Heart left ventricle (tissue), 16 donors: ENCODE measurements at regions not wholly inside any gene's neighbourhood (a gene's known extent, or its start where the extent isn't known, plus 50 kb on each side); places are given as distances from the start of the nearest gene placed in this dataset.

Experiments
- ATAC-seq, 4 donors: fragments of 200-7000 bp; cut with Tn5 transposase; one replicate each; pipeline ENCODE4 v1.9.1; 2020 to 2022; ENCODE audit warnings: moderate library complexity in 4 of 4, mild to moderate bottlenecking in 3 of 4, moderate number of reproducible peaks in 1 of 4
- DNase-seq, 5 donors: peaks; one replicate each; pipeline ENCODE4 v3.0.0-alpha.2; 2020
- H3K27ac ChIP-seq, 12 donors: fragments of 200-600 bp; sonication (generic) in 4 of 12; one replicate each; pipeline versions ENCODE4 v1.5.0 to v1.8.0; 2016 to 2022; ENCODE audit warnings: mild to moderate bottlenecking in 2 of 12
- H3K27me3 ChIP-seq, 9 donors: fragments of 200-600 bp; sonication (generic) in 2 of 9; one replicate each; pipeline versions ENCODE4 v1.5.1 to v1.8.0; 2016 to 2022; ENCODE audit warnings: mild to moderate bottlenecking in 3 of 9
- H3K36me3 ChIP-seq, 9 donors: fragments of 200-600 bp; sonication (generic) in 2 of 9; one replicate each; pipeline versions ENCODE4 v1.5.0 to v1.8.0; 2018 to 2022; ENCODE audit warnings: mild to moderate bottlenecking in 2 of 9
- H3K4me1 ChIP-seq, 12 donors: fragments of 200-600 bp; sonication (generic) in 4 of 12; one replicate each; pipeline versions ENCODE4 v1.5.0 to v1.8.0; 2016 to 2022; ENCODE audit warnings: mild to moderate bottlenecking in 3 of 12
- H3K4me3 ChIP-seq, 12 donors: fragments of 200-600 bp; sonication (generic) in 4 of 12; one replicate each; pipeline versions ENCODE4 v1.5.0 to v1.8.0; 2017 to 2022; ENCODE audit warnings: mild to moderate bottlenecking in 9 of 12, moderate library complexity in 4 of 12
- H3K9me3 ChIP-seq, 12 donors: fragments of 200-600 bp; sonication (generic) in 4 of 12; one replicate each; pipeline versions ENCODE4 v1.5.0 to v1.8.0; 2016 to 2022; ENCODE audit warnings: mild to moderate bottlenecking in 1 of 12
- POLR2A ChIP-seq, 2 donors: fragments of 450-650 bp; IDR thresholded peaks; one replicate each; pipeline ENCODE4 v1.6.1; 2017; ENCODE audit warnings: antibody characterized with exemption in 2 of 2, mild to moderate bottlenecking in 2 of 2, moderate library complexity in 2 of 2
- WGBS, 4 donors: extraction: QIAGEN DNeasy Blood & Tissue Kit in 2 of 4; methylation state at CpG; one replicate each; pipeline versions ENCODE4 v1.1.5 to v1.1.7; 2013 to 2018; 5-methylcytosine and 5-hydroxymethylcytosine counted together
- intact Hi-C, 10 donors: fragments of 100-400 bp; cut with DNase I; formaldehyde crosslinking; loops; one replicate each; pipeline versions ENCODE4 v1.11.1 to v1.14.2; 2022
- TF ChIP-seq, protein P1 (sequence below), 12 donors: fragments of 200-600 bp; sonication (generic) in 4 of 12; IDR thresholded peaks; one replicate each; pipeline versions ENCODE4 v1.5.0 to v1.8.0; 2018 to 2022; ENCODE audit warnings: antibody characterized with exemption in 12 of 12, mild to moderate bottlenecking in 5 of 12
- donor health status: ischemic (EF 13 %, LVEDD 7.1; RV severe dilation, severe dysfunction).
- donor health status: healthy with polysubstance abuse.
- donor health status: DM: no; HTN: yes; CAD: no.
- donor health status: DM: no; HTN: no; CAD: no.
- donor health status: ischemic (EF 25% LVEDD 6.9; RV normal size, moderate dysfunction).
- donor health status: ischemic (EF 25% LVEDD 5.7; RV mildly dilated, moderate dysfunction).
- donor health status: healthy.
- donor health status: DM: yes; HTN: yes; CAD: no.
- donor health status: ischemic (EF 35%, LVEDD 5.7; RV mildly dilated, moderate dysfunction).
- donor health status: nonischemic (EF 11% LVEDD 7.7; RV severe dilation, severe dysfunction).
- donor health status: DM: yes; HTN: yes; CAD: no.
- donor health status: PGD.
- donor health status: ischemic (EF 29% LVEDD 5.4; RV normal size, mild dysfunction).
- donor health status: nonischemic (EF 23%, LVEDD 6.1; RV moderate dilation, normal function).

DNA sequence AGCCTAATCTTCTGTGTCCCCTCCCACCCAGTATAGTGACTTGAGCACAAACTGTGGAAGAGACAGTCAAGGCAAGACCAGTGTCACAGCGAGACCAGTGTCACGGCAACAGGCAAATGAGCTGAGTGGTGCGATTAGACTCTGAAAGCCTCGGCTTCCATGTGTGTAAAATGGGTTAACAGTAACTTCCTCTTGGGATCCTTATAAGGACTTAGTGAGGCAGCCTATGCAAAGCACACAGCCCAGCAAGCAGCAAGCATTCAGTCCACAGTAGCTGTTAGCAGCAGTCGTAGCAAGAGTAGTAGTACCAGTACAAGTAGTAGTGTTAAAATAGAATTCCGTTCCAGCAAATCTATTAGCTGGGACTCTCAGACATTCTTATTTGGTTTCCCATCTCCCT is 334.1 kb downstream of the GABRB3 start:
- intact Hi-C loops: no loop called here
- no peak overlapping the region for H3K27ac ChIP-seq
- H3K36me3 ChIP-seq: no peaks in the 10 kb centered on the region
- no peak for TF ChIP-seq POLR2A (IDR thresholded peaks at IDR 0.05)
- TF ChIP-seq, protein P1, sequence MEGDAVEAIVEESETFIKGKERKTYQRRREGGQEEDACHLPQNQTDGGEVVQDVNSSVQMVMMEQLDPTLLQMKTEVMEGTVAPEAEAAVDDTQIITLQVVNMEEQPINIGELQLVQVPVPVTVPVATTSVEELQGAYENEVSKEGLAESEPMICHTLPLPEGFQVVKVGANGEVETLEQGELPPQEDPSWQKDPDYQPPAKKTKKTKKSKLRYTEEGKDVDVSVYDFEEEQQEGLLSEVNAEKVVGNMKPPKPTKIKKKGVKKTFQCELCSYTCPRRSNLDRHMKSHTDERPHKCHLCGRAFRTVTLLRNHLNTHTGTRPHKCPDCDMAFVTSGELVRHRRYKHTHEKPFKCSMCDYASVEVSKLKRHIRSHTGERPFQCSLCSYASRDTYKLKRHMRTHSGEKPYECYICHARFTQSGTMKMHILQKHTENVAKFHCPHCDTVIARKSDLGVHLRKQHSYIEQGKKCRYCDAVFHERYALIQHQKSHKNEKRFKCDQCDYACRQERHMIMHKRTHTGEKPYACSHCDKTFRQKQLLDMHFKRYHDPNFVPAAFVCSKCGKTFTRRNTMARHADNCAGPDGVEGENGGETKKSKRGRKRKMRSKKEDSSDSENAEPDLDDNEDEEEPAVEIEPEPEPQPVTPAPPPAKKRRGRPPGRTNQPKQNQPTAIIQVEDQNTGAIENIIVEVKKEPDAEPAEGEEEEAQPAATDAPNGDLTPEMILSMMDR (IDR thresholded peaks at IDR 0.05): no peak
- peaks cover 0 to 32% (median 1%) of the 10 kb centered on the region in 12 donors for H3K4me1 ChIP-seq
- no peaks in the 10 kb centered on the region for H3K9me3 ChIP-seq
- DNase-seq (no peak), ATAC-seq (no peak)
- H3K4me3 ChIP-seq: no peak overlapping the region
- no peaks in the 10 kb centered on the region for H3K27me3 ChIP-seq
- 62 to 84% (median 73%) methylated on average over 6 of the region's 6 CpGs for WGBS, 4 donors

DNA sequence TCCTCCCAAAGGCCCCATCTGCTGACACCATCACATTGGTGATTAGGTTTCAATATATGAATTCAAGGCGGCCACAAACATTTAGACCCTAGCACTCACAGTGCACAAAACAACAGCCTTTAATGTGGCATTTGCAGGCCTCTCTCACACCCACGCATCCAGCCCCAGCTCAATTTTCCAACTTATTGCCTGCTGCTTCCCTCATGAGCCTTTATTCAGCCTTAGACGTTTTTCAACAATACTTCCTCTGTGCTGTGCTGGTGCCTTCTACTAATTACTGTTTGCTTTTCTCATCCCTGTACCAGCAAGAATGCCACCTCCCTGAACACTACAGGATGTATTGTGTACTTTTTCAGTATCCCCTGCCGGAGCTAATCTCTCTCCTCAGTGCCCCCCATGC is 334.6 kb downstream of the GABRB3 start:
- Histone ChIP-seq H3K9me3 (no peaks in the 10 kb centered on the region), H3K27ac (no peak overlapping the region), H3K4me1 (peaks cover 0 to 36% (median 1%) of the 10 kb centered on the region in 12 donors), H3K4me3 (no peak overlapping the region), H3K36me3 (no peaks in the 10 kb centered on the region), H3K27me3 (no peaks in the 10 kb centered on the region)
- intact Hi-C loops: no loop called here
- ATAC-seq (no peak), DNase-seq (no peak)
- WGBS, 4 donors: 59 to 73% (median 60%) methylated on average over 4 of the region's 4 CpGs
- TF ChIP-seq, protein P1 (IDR thresholded peaks at IDR 0.05): no peak
- no peak for TF ChIP-seq POLR2A (IDR thresholded peaks at IDR 0.05)

GRCh38 chr15:26433818-26434217 is 339.0 kb downstream of the GABRB3 start:
- H3K36me3 ChIP-seq: no peaks in the 10 kb centered on the region
- H3K27ac ChIP-seq: no peak overlapping the region
- 50 to 58% (median 54%) methylated on average over 5 of the region's 5 CpGs for WGBS, 4 donors
- DNase-seq (peak in 4 of 5 donors; percentile 34 to 70 (median 52)), ATAC-seq (peak; percentile 69 to 85 (median 82))
- TF ChIP-seq, protein P1 (IDR thresholded peaks at IDR 0.05): no peak
- no peak for TF ChIP-seq POLR2A (IDR thresholded peaks at IDR 0.05)
- H3K27me3 ChIP-seq: no peaks in the 10 kb centered on the region
- peaks cover 0 to 8% (median 0%) of the 10 kb centered on the region in 12 donors for H3K9me3 ChIP-seq
- intact Hi-C loops: no loop called here
- no peak overlapping the region for H3K4me3 ChIP-seq
- H3K4me1 ChIP-seq: peaks cover 0 to 26% (median 0%) of the 10 kb centered on the region in 12 donors

DNA sequence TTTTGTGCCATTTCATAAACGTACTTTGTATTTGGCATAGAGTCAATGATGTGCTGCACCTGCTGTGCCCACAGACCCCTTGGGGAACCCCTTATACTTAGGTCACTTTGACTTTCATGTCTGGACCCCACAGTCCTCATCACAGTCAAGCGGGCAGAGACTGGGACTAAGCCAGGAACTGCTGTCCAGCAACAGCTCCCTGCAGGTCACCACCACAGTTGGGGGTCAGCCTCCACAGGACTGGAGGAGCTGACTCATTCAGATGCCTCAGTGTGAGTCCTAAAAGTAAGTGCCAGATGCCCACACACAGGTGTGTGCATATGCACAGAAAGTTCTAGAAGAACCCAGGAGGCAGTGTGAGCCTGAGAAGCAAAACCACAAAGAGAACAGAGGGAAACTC is 339.8 kb downstream of the GABRB3 start:
- intact Hi-C loops: no loop called here
- H3K27me3 ChIP-seq: no peaks in the 10 kb centered on the region
- peaks cover 0 to 8% (median 0%) of the 10 kb centered on the region in 12 donors for H3K9me3 ChIP-seq
- peak in 1 of 4 donors; percentile 38 for ATAC-seq
- 73 to 78% (median 75%) methylated on average over 2 of the region's 2 CpGs for WGBS, 4 donors
- TF ChIP-seq POLR2A (IDR thresholded peaks at IDR 0.05): no peak
- TF ChIP-seq, protein P1 (IDR thresholded peaks at IDR 0.05): no peak
- DNase-seq: no peak
- H3K4me3 ChIP-seq: no peak overlapping the region
- no peak overlapping the region for H3K27ac ChIP-seq
- H3K36me3 ChIP-seq: no peaks in the 10 kb centered on the region
- peaks cover 0 to 19% (median 0%) of the 10 kb centered on the region in 12 donors for H3K4me1 ChIP-seq
